ENCODE measurements at regions not wholly inside any gene's neighbourhood (a gene's known extent, or its start where the extent isn't known, plus 50 kb on each side); places are given as distances from the start of the nearest gene placed in this dataset.
"Not testable (repeated sequence)": the region's sequence is repeated elsewhere in the genome, so short reads cannot be mapped to it uniquely, and the experiment has no call there.

GRCh38 chr9:74413876-74414275 lies 83.3 kb upstream of the RORB start:
- Histone ChIP-seq H3K9me3 (no peaks in the 10 kb centered on the region), H3K36me3 (no peaks in the 10 kb centered on the region), H3K4me1 (peaks cover 0 to 11% (median 0%) of the 10 kb centered on the region in 3 donors), H3K4me3 (no peak overlapping the region), H3K27ac (no peak overlapping the region), H3K27me3 (no peaks in the 10 kb centered on the region)
- TF ChIP-seq POLR2A (IDR thresholded peaks at IDR 0.05), result no peak
- TF ChIP-seq CTCF (IDR thresholded peaks at IDR 0.05), result no peak
- intact Hi-C loops (cut with DNase I), result loop anchor here (10.0 kb wide), 1 partner anchor 61 kb away; no protein-coding TSS in a partner anchor
- 20 to 28% methylated on average over 1 of the region's 1 CpG for WGBS, 2 donors
- DNase-seq, result no peak

- intact Hi-C loops (cut with DNase I), result loop anchor here (10.0 kb wide), 1 partner anchor 60 kb away; no protein-coding TSS in a partner anchor
- no peak for DNase-seq
- H3K27me3 ChIP-seq, result no peaks in the 10 kb centered on the region
Measured at GRCh38 chr9:74414325-74414724, 82.8 kb upstream of the RORB start.

GRCh38 chr9:74415995-74416394 lies 81.1 kb upstream of the RORB start:
- peaks cover 0 to 11% (median 0%) of the 10 kb centered on the region in 3 donors for H3K4me1 ChIP-seq
- DNase-seq, result no peak
- no peaks in the 10 kb centered on the region for H3K36me3 ChIP-seq
- no peak overlapping the region for H3K27ac ChIP-seq
- no peaks in the 10 kb centered on the region for H3K9me3 ChIP-seq
- intact Hi-C loops (cut with DNase I), result loop anchor here (10.0 kb wide), 1 partner anchor 59 kb away; no protein-coding TSS in a partner anchor
- no peak overlapping the region for H3K4me3 ChIP-seq
- TF ChIP-seq CTCF (IDR thresholded peaks at IDR 0.05), result no peak
- TF ChIP-seq POLR2A (IDR thresholded peaks at IDR 0.05), result no peak
- H3K27me3 ChIP-seq, result no peaks in the 10 kb centered on the region

More at GRCh38 chr9:74414325-74414724, 82.8 kb upstream of the RORB start:
- no peak overlapping the region for H3K27ac ChIP-seq
- H3K4me1 ChIP-seq, result peaks cover 0 to 11% (median 0%) of the 10 kb centered on the region in 3 donors
- H3K4me3 ChIP-seq, result no peak overlapping the region
- H3K9me3 ChIP-seq, result no peaks in the 10 kb centered on the region
- WGBS, 2 donors, result 33 to 45% methylated on average over 1 of the region's 1 CpG
- no peaks in the 10 kb centered on the region for H3K36me3 ChIP-seq
- TF ChIP-seq POLR2A (IDR thresholded peaks at IDR 0.05), result no peak
- no peak for TF ChIP-seq CTCF (IDR thresholded peaks at IDR 0.05)

GRCh38 chr9:74424488-74424887 lies 72.6 kb upstream of the RORB start:
- H3K4me1 ChIP-seq; H3K4me3 ChIP-seq; H3K9me3 ChIP-seq; intact Hi-C loops (cut with DNase I); DNase-seq; H3K36me3 ChIP-seq; H3K27ac ChIP-seq; H3K27me3 ChIP-seq: not testable (repeated sequence)
- WGBS, 2 donors, result 82 to 88% methylated on average over 15 to 16 of the region's 16 CpGs

GRCh38 chr9:74431467-74431866 lies 65.7 kb upstream of the RORB start:
- DNase-seq, result no peak
- Histone ChIP-seq H3K36me3 (no peaks in the 10 kb centered on the region), H3K9me3 (no peaks in the 10 kb centered on the region), H3K4me3 (no peak overlapping the region), H3K27ac (no peak overlapping the region), H3K27me3 (no peaks in the 10 kb centered on the region), H3K4me1 (no peaks in the 10 kb centered on the region)
- intact Hi-C loops (cut with DNase I), result no loop called here
- 97 to 100% methylated on average over 1 of the region's 1 CpG for WGBS, 2 donors
- TF ChIP-seq CTCF (IDR thresholded peaks at IDR 0.05), result no peak
- no peak for TF ChIP-seq POLR2A (IDR thresholded peaks at IDR 0.05)
